BLaER1 treated with 17β-estradiol and CSF1 and Interleukin-3, amounts not matched to agents 10 nM and 100 nM (cell line): ENCODE measurements at regions not wholly inside any gene's neighbourhood (a gene's known extent, or its start where the extent isn't known, plus 50 kb on each side); places are given as distances from the start of the nearest gene placed in this dataset.

Experiments used
- H3K27ac ChIP-seq, 11 experiments: shearing (Covaris generic); formaldehyde crosslinking; 2 replicates each; pipeline ENCODE4 v1.8.1; 2022
- H3K27me3 ChIP-seq, 11 experiments: shearing (Covaris generic); formaldehyde crosslinking; 2 replicates each; pipeline ENCODE4 v1.8.1; 2022
- H3K36me3 ChIP-seq, 11 experiments: shearing (Covaris generic); formaldehyde crosslinking; 2 replicates each; pipeline ENCODE4 v1.8.1; 2022
- H3K4me1 ChIP-seq, 10 experiments: shearing (Covaris generic); formaldehyde crosslinking; 2 replicates each; pipeline ENCODE4 v1.8.1; 2022
- H3K4me2 ChIP-seq, 11 experiments: shearing (Covaris generic); formaldehyde crosslinking; 2 replicates each; pipeline ENCODE4 v1.8.1; 2022
- H3K4me3 ChIP-seq, 10 experiments: shearing (Covaris generic); formaldehyde crosslinking; 2 replicates each; pipeline ENCODE4 v1.8.1; 2022
- H3K9ac ChIP-seq, 11 experiments: shearing (Covaris generic); formaldehyde crosslinking; 2 replicates each; pipeline ENCODE4 v1.8.1; 2022
- H3K9me3 ChIP-seq, 11 experiments: shearing (Covaris generic); formaldehyde crosslinking; replicated peaks in 1 of 11; 2 replicates each; pipeline ENCODE4 v1.8.1; 2022
- H4K20me1 ChIP-seq, 11 experiments: shearing (Covaris generic); formaldehyde crosslinking; 2 replicates each; pipeline ENCODE4 v1.8.1; 2022
- Cebpa-rat ChIP-seq, 11 experiments: shearing (Covaris generic); IDR thresholded peaks; 2 replicates each; pipeline ENCODE4 v1.8.1; 2022

GRCh38 chr9:90394871-90395270 lies 247.8 kb downstream of the DIRAS2 start:
- TF ChIP-seq Cebpa-rat (IDR thresholded peaks at IDR 0.05) = no peak
- no peak overlapping the region for H3K27ac ChIP-seq
- H3K9ac ChIP-seq = no peak overlapping the region
- H3K27me3 ChIP-seq = no peaks in the 10 kb centered on the region
- H3K9me3 ChIP-seq = no peaks in the 10 kb centered on the region
- H3K36me3 ChIP-seq = no peaks in the 10 kb centered on the region
- no peaks in the 10 kb centered on the region for H4K20me1 ChIP-seq
- H3K4me1 ChIP-seq = no peaks in the 10 kb centered on the region
- no peak overlapping the region for H3K4me2 ChIP-seq
- H3K4me3 ChIP-seq = no peak overlapping the region

DNA sequence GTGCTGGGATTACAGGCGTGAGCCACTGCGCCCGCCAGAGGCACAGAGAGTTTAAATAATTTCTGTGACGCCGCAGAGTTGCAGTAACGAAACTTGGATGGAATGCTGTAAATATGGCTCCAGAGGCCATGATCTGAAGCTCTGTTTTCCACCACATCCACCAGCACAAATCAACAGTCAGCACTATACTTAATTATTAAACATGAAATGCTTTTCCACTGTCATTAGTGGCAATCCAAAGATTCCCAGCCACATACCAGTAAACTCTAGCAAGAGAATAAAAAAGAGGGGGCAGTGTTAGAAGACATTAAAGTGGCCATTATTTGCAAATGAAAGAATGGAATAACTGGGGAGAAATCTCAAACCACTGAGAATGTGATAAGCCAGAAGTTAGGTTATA lies 242.5 kb downstream of the DIRAS2 start:
- Histone ChIP-seq H4K20me1 (no peaks in the 10 kb centered on the region), H3K36me3 (no peaks in the 10 kb centered on the region), H3K9ac (no peak overlapping the region), H3K27ac (no peak overlapping the region), H3K27me3 (no peaks in the 10 kb centered on the region), H3K4me1 (no peaks in the 10 kb centered on the region), H3K4me2 (no peak overlapping the region), H3K9me3 (no peaks in the 10 kb centered on the region), H3K4me3 (no peak overlapping the region)
- TF ChIP-seq Cebpa-rat (IDR thresholded peaks at IDR 0.05) = no peak

GRCh38 chr9:90408659-90409058 lies 234.0 kb downstream of the DIRAS2 start:
- H3K9ac ChIP-seq = no peak overlapping the region
- no peak overlapping the region for H3K4me2 ChIP-seq
- H3K36me3 ChIP-seq = no peaks in the 10 kb centered on the region
- no peak for TF ChIP-seq Cebpa-rat (IDR thresholded peaks at IDR 0.05)
- H3K27me3 ChIP-seq = no peaks in the 10 kb centered on the region
- no peaks in the 10 kb centered on the region for H3K4me1 ChIP-seq
- H3K9me3 ChIP-seq = peaks cover 7 to 14% (median 10%) of the 10 kb centered on the region in 11 experiments; a peak in 20 of 22 replicates
- no peak overlapping the region for H3K4me3 ChIP-seq
- H4K20me1 ChIP-seq = no peaks in the 10 kb centered on the region
- no peak overlapping the region for H3K27ac ChIP-seq

GRCh38 chr9:90419221-90419851 lies 223.3 kb downstream of the DIRAS2 start:
- H3K9me3 ChIP-seq = no peaks in the 10 kb centered on the region
- H3K27me3 ChIP-seq = no peaks in the 10 kb centered on the region
- H3K4me3 ChIP-seq = no peak overlapping the region
- no peak overlapping the region for H3K9ac ChIP-seq
- no peaks in the 10 kb centered on the region for H4K20me1 ChIP-seq
- no peaks in the 10 kb centered on the region for H3K36me3 ChIP-seq
- H3K27ac ChIP-seq = no peak overlapping the region
- no peak for TF ChIP-seq Cebpa-rat (IDR thresholded peaks at IDR 0.05)
- no peak overlapping the region for H3K4me2 ChIP-seq
- no peaks in the 10 kb centered on the region for H3K4me1 ChIP-seq

DNA sequence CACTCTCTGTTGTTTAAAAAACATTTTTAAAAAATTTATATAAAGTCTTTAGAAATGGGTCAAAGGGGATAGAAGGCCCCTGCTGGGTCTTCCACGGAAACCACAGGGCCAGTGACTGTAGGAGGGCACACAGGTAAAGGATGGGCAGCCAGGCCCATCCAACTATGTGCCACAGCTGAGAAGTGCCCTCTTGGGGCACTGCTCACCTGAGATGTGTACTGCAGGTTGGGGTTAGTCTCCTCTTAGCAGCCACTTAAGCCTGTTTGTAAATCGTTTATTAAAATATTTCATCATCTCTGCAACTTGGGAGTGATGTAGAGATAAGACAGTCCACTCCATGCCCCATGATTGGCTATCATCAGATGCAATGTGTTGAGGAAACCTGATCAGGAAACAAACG lies 222.4 kb downstream of the DIRAS2 start:
- H3K4me2 ChIP-seq = no peak overlapping the region
- H3K36me3 ChIP-seq = no peaks in the 10 kb centered on the region
- H3K4me3 ChIP-seq = no peak overlapping the region
- no peak overlapping the region for H3K9ac ChIP-seq
- TF ChIP-seq Cebpa-rat (IDR thresholded peaks at IDR 0.05) = no peak
- H3K9me3 ChIP-seq = no peaks in the 10 kb centered on the region
- H4K20me1 ChIP-seq = no peaks in the 10 kb centered on the region
- H3K4me1 ChIP-seq = no peaks in the 10 kb centered on the region
- H3K27ac ChIP-seq = no peak overlapping the region
- no peaks in the 10 kb centered on the region for H3K27me3 ChIP-seq

- no peak overlapping the region for H3K4me2 ChIP-seq
Observed at GRCh38 chr9:90420768-90421513, 221.7 kb downstream of the DIRAS2 start.

DNA sequence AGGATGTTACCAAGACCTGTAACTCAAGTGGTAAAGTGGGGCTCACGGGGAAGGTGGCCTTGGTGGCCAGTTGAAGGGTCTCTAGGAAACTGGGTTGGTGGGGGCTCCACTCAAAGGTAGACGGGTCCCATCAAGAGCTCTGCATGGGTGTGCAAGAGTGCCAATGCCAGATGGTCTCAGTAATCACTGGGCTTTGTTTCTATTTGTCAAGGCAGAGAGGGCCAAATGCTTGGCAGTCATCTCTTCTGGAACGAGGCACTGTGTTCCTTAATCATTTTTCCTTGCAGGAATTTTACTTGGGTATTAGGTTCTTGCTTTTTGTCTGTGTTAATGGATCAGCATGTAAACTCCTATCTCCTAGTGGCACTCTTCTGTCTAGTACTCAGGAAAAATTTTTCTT lies 220.8 kb downstream of the DIRAS2 start:
- Histone ChIP-seq H3K9me3 (no peaks in the 10 kb centered on the region), H3K9ac (no peak overlapping the region), H3K27ac (no peak overlapping the region), H3K4me2 (no peak overlapping the region), H3K4me1 (no peaks in the 10 kb centered on the region), H3K27me3 (no peaks in the 10 kb centered on the region), H3K36me3 (no peaks in the 10 kb centered on the region), H3K4me3 (no peak overlapping the region), H4K20me1 (no peaks in the 10 kb centered on the region)
- TF ChIP-seq Cebpa-rat (IDR thresholded peaks at IDR 0.05) = no peak

More at GRCh38 chr9:90420768-90421513, 221.7 kb downstream of the DIRAS2 start:
- Histone ChIP-seq H3K4me3 (no peak overlapping the region), H3K9me3 (no peaks in the 10 kb centered on the region), H3K27ac (no peak overlapping the region), H4K20me1 (no peaks in the 10 kb centered on the region), H3K27me3 (no peaks in the 10 kb centered on the region), H3K9ac (no peak overlapping the region), H3K4me1 (no peaks in the 10 kb centered on the region), H3K36me3 (no peaks in the 10 kb centered on the region)
- no peak for TF ChIP-seq Cebpa-rat (IDR thresholded peaks at IDR 0.05)

DNA sequence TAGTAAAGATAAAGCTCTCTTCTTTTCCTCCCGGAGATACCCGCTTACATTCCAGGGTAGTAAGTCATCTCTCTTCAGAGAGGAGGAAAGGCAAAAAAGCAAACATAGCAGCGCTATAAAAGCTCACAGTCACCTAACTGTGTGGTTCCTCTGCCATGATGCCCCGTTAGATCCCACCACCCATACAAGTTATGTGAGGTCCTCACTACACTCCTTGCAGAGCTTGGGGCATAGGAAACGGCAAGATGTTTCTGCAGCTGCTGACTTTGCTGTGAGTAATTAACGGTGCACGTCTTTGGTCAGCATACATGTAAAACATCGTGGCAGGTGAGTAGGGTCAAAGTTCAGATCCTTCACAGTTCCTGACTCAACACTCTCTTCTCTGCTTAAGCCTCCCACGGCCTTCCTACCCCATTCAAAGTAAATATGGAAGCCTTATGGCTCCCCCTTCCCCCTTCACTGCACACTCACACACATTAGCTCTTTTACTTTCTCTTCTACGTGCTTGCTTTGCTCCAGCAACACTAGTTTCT lies 218.9 kb downstream of the DIRAS2 start:
- no peaks in the 10 kb centered on the region for H3K4me1 ChIP-seq
- H3K9ac ChIP-seq = no peak overlapping the region
- no peaks in the 10 kb centered on the region for H4K20me1 ChIP-seq
- no peak overlapping the region for H3K4me3 ChIP-seq
- no peaks in the 10 kb centered on the region for H3K9me3 ChIP-seq
- no peaks in the 10 kb centered on the region for H3K36me3 ChIP-seq
- H3K27ac ChIP-seq = no peak overlapping the region
- no peak for TF ChIP-seq Cebpa-rat (IDR thresholded peaks at IDR 0.05)
- no peaks in the 10 kb centered on the region for H3K27me3 ChIP-seq
- H3K4me2 ChIP-seq = no peak overlapping the region

GRCh38 chr9:90428517-90428916 lies 214.1 kb downstream of the DIRAS2 start:
- Histone ChIP-seq H3K4me3 (no peak overlapping the region), H3K27ac (no peak overlapping the region), H3K4me1 (no peaks in the 10 kb centered on the region), H3K4me2 (no peak overlapping the region), H4K20me1 (no peaks in the 10 kb centered on the region), H3K9me3 (no peaks in the 10 kb centered on the region), H3K36me3 (no peaks in the 10 kb centered on the region), H3K27me3 (no peaks in the 10 kb centered on the region), H3K9ac (no peak overlapping the region)
- no peak for TF ChIP-seq Cebpa-rat (IDR thresholded peaks at IDR 0.05)

- no peaks in the 10 kb centered on the region for H4K20me1 ChIP-seq
- H3K4me3 ChIP-seq = no peak overlapping the region
- no peaks in the 10 kb centered on the region for H3K27me3 ChIP-seq
- no peak overlapping the region for H3K27ac ChIP-seq
- H3K9me3 ChIP-seq = no peaks in the 10 kb centered on the region
- no peak for TF ChIP-seq Cebpa-rat (IDR thresholded peaks at IDR 0.05)
- H3K4me1 ChIP-seq = no peaks in the 10 kb centered on the region
- no peaks in the 10 kb centered on the region for H3K36me3 ChIP-seq
- no peak overlapping the region for H3K9ac ChIP-seq
- no peak overlapping the region for H3K4me2 ChIP-seq
Observed at GRCh38 chr9:90432951-90433350, 209.7 kb downstream of the DIRAS2 start.
